IPS-18a (cell line): ENCODE measurements at regions not wholly inside any gene's neighbourhood (a gene's known extent, or its start where the extent isn't known, plus 50 kb on each side); places are given as distances from the start of the nearest gene placed in this dataset.

ENCODE experiments used
- H3K27ac ChIP-seq: one replicate; pipeline ENCODE4 v1.5.1; 2013; ENCODE audit warnings: low read length
- H3K27me3 ChIP-seq: one replicate; pipeline ENCODE4 v1.6.1; 2013; ENCODE audit warnings: mild to moderate bottlenecking, low read length; ENCODE audit not compliant: control insufficient read depth, insufficient read depth
- H3K36me3 ChIP-seq: one replicate; pipeline ENCODE4 v1.6.1; 2013; ENCODE audit warnings: low read depth, low read length; ENCODE audit not compliant: control insufficient read depth
- H3K4me1 ChIP-seq: one replicate; pipeline ENCODE4 v1.6.1; 2013; ENCODE audit warnings: low read depth, low read length; ENCODE audit not compliant: control insufficient read depth
- H3K4me3 ChIP-seq: one replicate; pipeline ENCODE4 v1.5.1; 2013; ENCODE audit warnings: low read length
- H3K9ac ChIP-seq: one replicate; pipeline ENCODE4 v1.6.1; 2013; ENCODE audit warnings: mild to moderate bottlenecking, low read length, moderate library complexity
- H3K9me3 ChIP-seq: one replicate; pipeline ENCODE4 v1.6.1; 2013; ENCODE audit warnings: low read depth, low read length; ENCODE audit not compliant: control insufficient read depth

DNA sequence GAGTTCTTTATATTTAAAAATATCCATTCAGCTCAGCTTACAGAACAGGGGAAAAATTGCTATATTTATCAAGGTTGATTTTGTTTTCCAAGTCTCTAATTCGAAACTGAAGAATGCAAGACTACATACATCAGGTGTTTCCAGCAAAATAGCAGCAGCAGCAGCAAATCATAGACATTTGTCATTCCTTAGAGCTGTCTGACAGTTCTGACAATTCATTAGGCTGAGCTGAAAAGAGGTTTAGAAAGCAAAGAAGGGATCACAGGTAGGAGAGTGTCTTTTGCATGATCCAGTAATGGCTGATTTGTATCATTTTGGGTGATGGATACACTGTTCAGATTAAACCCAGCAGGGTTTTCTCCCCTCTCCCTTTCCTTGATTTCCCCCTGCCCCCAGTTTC is 545.7 kb downstream of the MCTP2 start:
- Histone ChIP-seq H3K9me3 (no peaks in the 10 kb centered on the region), H3K4me1 (no peaks in the 10 kb centered on the region), H3K27ac (no peak overlapping the region), H3K4me3 (no peak overlapping the region), H3K9ac (no peak overlapping the region), H3K27me3 (no peaks in the 10 kb centered on the region), H3K36me3 (no peaks in the 10 kb centered on the region)

DNA sequence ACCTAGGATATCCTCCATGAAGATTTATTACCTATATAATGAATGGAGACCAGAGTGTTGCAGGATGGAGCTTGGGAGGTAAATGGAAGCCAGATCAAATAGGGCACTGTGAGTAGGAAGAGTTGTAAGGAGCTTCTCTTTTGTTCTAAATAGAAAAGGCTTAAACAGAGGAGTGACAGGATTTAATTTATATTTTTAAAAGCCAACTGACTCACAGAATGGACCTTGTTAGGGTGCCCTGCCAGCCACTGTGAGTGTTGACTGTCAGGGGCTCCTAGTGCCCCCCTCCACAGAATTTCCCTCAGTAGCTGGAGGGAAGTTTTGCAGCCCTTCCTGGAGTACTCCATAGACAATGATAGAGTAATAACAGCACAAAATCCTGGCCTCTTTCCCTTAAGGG is 547.5 kb downstream of the MCTP2 start:
- H3K27ac ChIP-seq: no peak overlapping the region
- H3K4me1 ChIP-seq: no peaks in the 10 kb centered on the region
- H3K27me3 ChIP-seq: no peaks in the 10 kb centered on the region
- H3K9ac ChIP-seq: no peak overlapping the region
- no peaks in the 10 kb centered on the region for H3K36me3 ChIP-seq
- no peaks in the 10 kb centered on the region for H3K9me3 ChIP-seq
- no peak overlapping the region for H3K4me3 ChIP-seq

DNA sequence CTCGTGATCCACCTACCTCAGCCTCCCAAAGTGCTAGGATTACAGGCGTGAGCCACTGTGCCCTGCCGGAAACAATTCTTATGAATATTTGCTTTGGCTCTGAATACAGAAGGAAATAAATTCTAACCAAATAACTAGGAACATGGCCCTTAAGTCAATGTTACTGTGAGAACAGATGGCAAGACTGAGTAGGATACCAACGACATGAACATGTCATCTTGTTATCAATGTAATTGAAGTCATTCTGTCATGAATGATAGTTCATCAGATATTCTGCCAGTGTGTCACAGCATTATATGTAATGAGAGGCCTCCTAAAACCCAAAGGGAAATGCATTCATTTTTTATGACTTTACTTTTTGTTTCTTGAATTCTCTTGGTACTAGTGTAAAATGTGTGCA is 548.8 kb downstream of the MCTP2 start:
- H3K4me3 ChIP-seq: no peak overlapping the region
- H3K27ac ChIP-seq: no peak overlapping the region
- no peaks in the 10 kb centered on the region for H3K4me1 ChIP-seq
- H3K9ac ChIP-seq: no peak overlapping the region
- no peaks in the 10 kb centered on the region for H3K9me3 ChIP-seq
- H3K27me3 ChIP-seq: no peaks in the 10 kb centered on the region
- no peaks in the 10 kb centered on the region for H3K36me3 ChIP-seq

DNA sequence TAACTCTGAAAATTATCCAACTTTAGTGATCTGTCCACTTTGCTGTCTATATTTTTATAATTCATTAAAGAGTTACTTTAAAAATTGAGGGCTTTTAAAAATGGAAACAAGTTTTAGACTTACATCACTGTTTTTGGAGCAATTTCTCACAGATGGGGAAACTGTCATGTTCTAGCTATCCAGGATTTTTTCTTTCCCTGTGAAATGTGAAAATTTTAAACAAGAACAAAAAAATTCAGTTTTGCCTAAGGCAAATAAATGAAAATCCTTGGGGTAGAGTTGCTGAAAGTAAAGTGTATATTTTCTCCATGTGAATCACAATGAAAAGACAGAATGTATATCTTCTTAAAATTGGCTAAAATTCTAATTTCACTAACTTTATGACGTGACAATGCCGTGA is 553.7 kb downstream of the MCTP2 start:
- Histone ChIP-seq H3K27me3 (no peaks in the 10 kb centered on the region), H3K27ac (no peak overlapping the region), H3K36me3 (no peaks in the 10 kb centered on the region), H3K4me3 (no peak overlapping the region), H3K9ac (no peak overlapping the region), H3K4me1 (no peaks in the 10 kb centered on the region), H3K9me3 (no peaks in the 10 kb centered on the region)

DNA sequence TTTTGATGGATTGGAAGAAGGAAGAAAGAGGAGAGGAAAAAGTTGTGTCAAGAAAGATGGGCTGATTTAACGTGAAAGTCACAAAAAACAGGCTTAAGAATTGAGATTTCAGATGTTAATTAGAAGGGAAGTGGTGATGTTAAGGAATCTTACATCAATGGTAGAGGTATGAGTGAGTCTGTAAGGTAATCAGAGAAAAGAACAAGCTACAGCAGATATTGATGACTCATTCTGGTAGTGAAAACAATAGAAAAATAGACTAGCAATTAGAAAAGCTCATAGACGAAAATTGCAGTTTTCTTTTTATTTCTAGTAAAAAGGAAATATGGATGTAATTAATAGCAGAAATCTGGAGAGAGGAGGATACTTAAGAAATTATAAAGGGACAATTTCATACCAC is 559.6 kb downstream of the MCTP2 start:
- no peak overlapping the region for H3K9ac ChIP-seq
- no peak overlapping the region for H3K4me3 ChIP-seq
- no peaks in the 10 kb centered on the region for H3K27me3 ChIP-seq
- H3K9me3 ChIP-seq: no peaks in the 10 kb centered on the region
- no peaks in the 10 kb centered on the region for H3K36me3 ChIP-seq
- no peak overlapping the region for H3K27ac ChIP-seq
- H3K4me1 ChIP-seq: peaks cover 4% of the 10 kb centered on the region

DNA sequence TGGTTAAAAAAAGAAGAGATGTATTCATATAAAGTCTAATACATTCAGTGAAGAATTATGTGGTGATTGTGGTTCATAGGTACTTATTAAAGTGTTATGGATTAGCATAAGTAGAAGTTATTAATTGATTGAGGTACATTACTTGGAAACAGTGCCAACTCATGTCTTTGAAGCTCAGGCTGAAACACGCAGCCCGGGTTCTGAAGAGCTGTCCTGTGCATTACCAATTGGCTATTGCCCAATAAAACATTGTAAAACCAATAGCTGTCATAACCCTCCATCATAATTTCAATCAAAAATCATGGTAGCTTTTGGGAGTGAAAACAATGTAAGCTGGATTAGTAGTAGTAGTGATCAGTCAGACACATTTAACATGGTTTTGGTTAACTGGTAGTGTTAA is 560.1 kb downstream of the MCTP2 start:
- H3K9ac ChIP-seq: no peak overlapping the region
- no peaks in the 10 kb centered on the region for H3K9me3 ChIP-seq
- H3K4me1 ChIP-seq: peaks cover 4% of the 10 kb centered on the region
- H3K27me3 ChIP-seq: no peaks in the 10 kb centered on the region
- no peak overlapping the region for H3K4me3 ChIP-seq
- H3K27ac ChIP-seq: no peak overlapping the region
- H3K36me3 ChIP-seq: no peaks in the 10 kb centered on the region

DNA sequence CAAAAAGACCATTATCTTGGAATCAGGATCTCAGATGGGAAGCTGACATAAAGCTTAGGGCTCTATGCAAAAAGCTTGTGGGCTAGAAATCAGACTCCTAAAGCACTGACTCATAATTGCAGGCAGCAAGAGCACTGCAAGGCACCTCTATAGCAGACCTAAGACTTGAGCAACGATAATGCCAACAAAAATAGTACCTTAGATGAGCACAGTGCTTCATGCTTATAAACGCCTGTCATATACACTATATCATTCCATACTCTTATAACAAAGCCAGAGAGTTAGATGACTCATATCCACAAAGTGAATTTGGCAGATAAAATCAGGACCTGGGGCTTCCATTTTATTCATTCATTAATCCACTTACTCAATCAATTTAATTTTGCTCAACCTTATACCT is 560.8 kb downstream of the MCTP2 start:
- H3K4me3 ChIP-seq: no peak overlapping the region
- H3K27ac ChIP-seq: no peak overlapping the region
- H3K27me3 ChIP-seq: no peaks in the 10 kb centered on the region
- no peaks in the 10 kb centered on the region for H3K36me3 ChIP-seq
- peaks cover 4% of the 10 kb centered on the region for H3K4me1 ChIP-seq
- H3K9me3 ChIP-seq: no peaks in the 10 kb centered on the region
- no peak overlapping the region for H3K9ac ChIP-seq

DNA sequence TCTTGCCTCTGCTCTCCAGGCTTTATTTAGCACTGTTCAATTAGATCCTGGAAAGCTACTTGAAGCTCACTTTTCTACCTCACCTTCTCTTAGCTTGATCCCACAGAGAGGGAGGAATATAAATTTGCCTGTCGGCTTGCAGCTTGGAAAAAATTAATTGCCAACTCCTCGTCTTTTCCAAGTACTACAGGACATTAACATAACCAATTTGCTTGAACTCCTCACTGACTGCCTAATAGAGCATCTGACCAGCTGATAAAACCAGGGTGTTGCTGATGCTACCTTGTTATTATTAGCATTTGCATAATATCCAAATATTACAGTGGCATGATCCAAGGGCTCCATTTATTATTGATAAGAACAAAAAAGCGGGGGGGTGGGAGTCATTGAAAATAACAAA is 561.8 kb downstream of the MCTP2 start:
- Histone ChIP-seq H3K27ac (no peak overlapping the region), H3K9me3 (peaks cover 2% of the 10 kb centered on the region), H3K4me1 (peaks cover 4% of the 10 kb centered on the region), H3K36me3 (no peaks in the 10 kb centered on the region), H3K9ac (no peak overlapping the region), H3K4me3 (no peak overlapping the region), H3K27me3 (no peaks in the 10 kb centered on the region)

DNA sequence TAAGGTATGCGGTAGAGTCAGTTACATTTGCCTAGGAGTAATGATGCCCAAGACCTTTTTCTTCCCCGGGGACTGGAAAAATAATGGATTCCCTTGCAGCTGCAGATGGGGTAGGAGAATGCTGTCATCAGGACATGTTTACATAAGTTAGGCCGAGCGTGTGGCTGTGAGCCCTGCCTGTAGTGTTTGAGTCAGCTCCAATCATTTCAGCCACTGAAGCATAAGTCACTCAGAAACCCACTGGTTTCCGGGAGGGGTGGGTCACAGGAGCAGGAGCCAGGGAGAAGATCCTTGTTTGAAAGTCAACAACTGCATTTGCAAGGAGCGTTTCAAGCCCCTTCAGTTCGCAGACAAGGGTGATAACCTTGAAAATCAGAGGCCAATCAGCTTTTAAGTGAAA is 562.3 kb downstream of the MCTP2 start:
- Histone ChIP-seq H3K9me3 (peaks cover 5% of the 10 kb centered on the region), H3K4me3 (no peak overlapping the region), H3K4me1 (peaks cover 4% of the 10 kb centered on the region), H3K9ac (no peak overlapping the region), H3K36me3 (no peaks in the 10 kb centered on the region), H3K27me3 (no peaks in the 10 kb centered on the region), H3K27ac (no peak overlapping the region)

DNA sequence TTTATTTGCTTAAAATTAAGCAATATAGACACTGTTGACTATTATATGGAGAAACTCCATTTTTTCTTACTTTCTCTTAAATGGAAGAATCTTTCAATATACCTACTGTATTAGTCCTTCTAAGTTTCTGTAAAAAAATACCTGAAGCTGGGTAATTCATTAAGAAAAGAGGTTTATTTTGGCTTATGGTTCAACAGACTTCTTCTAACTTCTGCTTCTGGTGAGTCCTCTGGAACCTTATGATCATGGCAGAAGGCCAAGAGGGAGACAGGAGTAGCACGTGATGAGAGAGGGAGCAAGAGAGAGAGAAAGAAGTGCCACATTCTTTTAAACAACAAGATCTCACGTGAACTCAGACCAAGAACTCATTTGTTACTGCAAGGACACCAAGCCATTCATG is 573.3 kb downstream of the MCTP2 start:
- Histone ChIP-seq H3K9me3 (peaks cover 6% of the 10 kb centered on the region), H3K9ac (no peak overlapping the region), H3K27me3 (no peaks in the 10 kb centered on the region), H3K36me3 (no peaks in the 10 kb centered on the region), H3K4me3 (no peak overlapping the region), H3K4me1 (no peaks in the 10 kb centered on the region), H3K27ac (no peak overlapping the region)

DNA sequence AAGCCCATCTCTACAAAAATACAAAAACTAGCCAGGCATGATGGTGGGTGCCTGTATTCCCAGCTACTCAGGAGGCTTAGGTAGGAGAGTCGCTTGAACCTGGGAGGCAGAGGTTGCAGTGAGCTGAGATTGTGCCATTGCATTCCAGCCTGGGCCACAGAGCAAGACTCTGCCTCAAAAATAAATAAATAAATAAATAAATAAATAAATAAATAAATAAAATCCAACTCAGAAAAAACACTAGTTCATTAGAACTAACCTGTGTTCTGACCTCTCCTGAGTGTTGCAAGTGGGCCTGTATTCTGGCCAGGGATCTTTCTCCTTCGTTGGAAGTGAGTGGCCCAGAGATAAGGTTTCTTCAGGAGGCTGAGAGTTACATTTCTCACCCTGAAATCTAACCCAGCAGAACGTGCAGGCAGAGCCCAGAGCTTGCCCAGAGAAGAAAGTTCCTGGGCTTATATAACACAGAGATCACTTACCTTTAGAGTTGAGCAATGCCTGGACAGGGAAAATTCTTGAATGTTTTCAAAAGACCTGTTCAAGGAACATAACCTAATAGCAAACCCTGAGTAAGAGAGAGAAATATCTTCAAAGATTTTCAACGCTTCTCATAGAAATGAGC is 583.9 kb downstream of the MCTP2 start:
- H3K4me3 ChIP-seq: no peak overlapping the region
- no peaks in the 10 kb centered on the region for H3K9me3 ChIP-seq
- no peak overlapping the region for H3K27ac ChIP-seq
- H3K9ac ChIP-seq: no peak overlapping the region
- no peaks in the 10 kb centered on the region for H3K4me1 ChIP-seq
- H3K27me3 ChIP-seq: no peaks in the 10 kb centered on the region
- H3K36me3 ChIP-seq: no peaks in the 10 kb centered on the region

DNA sequence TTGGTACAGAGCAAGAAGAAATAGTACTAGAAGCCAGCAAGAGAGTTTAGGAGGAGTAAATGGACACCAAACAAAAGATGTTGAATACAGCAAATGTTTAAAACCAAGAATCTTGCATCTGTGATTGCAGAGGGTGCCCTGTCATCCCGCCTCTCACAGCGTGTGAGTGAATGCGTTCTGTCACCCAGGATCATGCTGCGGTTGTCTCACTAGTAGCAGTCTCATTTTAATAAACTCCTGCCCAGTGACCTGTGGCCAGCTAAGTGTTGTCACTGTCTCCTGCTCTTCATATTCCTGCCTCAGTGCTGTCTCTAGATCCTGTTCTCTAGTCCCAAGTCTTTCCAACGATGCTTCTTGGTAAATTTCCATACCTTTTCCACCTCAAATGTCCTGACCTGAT is 584.6 kb downstream of the MCTP2 start:
- no peaks in the 10 kb centered on the region for H3K4me1 ChIP-seq
- H3K9me3 ChIP-seq: no peaks in the 10 kb centered on the region
- H3K27me3 ChIP-seq: no peaks in the 10 kb centered on the region
- no peak overlapping the region for H3K27ac ChIP-seq
- H3K9ac ChIP-seq: no peak overlapping the region
- no peaks in the 10 kb centered on the region for H3K36me3 ChIP-seq
- H3K4me3 ChIP-seq: no peak overlapping the region
